NT2/D1 (cell line): ENCODE measurements at regions not wholly inside any gene's neighbourhood (a gene's known extent, or its start where the extent isn't known, plus 50 kb on each side); places are given as distances from the start of the nearest gene placed in this dataset.

Experiments used
- DNase-seq: peaks from one replicate; pipeline ENCODE4 v3.0.0-alpha.2; 2011; ENCODE audit warnings: low read depth, low spot score
- H3K27me3 ChIP-seq: 2 replicates; pipeline ENCODE4 v1.6.0; 2011; ENCODE audit warnings: mild to moderate bottlenecking; ENCODE audit not compliant: insufficient read length, insufficient read depth
- H3K36me3 ChIP-seq: 2 replicates; pipeline ENCODE4 v1.6.1; 2011; ENCODE audit warnings: mild to moderate bottlenecking, low read length, mixed read lengths; ENCODE audit not compliant: insufficient read depth, insufficient read length
- H3K4me1 ChIP-seq: 2 replicates; pipeline ENCODE4 v1.5.1; 2011; ENCODE audit not compliant: insufficient read depth, insufficient read length
- H3K4me3 ChIP-seq: 2 replicates; pipeline ENCODE4 v1.5.1; 2011; ENCODE audit warnings: low read depth; ENCODE audit not compliant: insufficient read length
- H3K9ac ChIP-seq: 2 replicates; pipeline ENCODE4 v1.6.0; 2011; ENCODE audit warnings: low read depth; ENCODE audit not compliant: insufficient read length
- H3K9me3 ChIP-seq: 2 replicates; pipeline ENCODE4 v1.5.1; 2011; ENCODE audit warnings: mild to moderate bottlenecking, low read length; ENCODE audit not compliant: insufficient read depth
- SUZ12 ChIP-seq: IDR thresholded peaks from 2 replicates; pipeline ENCODE4 v1.6.1; 2011; ENCODE audit not compliant: insufficient read length, insufficient read depth; ENCODE audit errors: extremely low read depth
- YY1 ChIP-seq: IDR thresholded peaks from 2 replicates; pipeline ENCODE4 v1.6.1; 2011; ENCODE audit not compliant: insufficient read length, insufficient read depth
- ZNF274 ChIP-seq: IDR thresholded peaks from 2 replicates; pipeline ENCODE4 v1.6.1; 2011; ENCODE audit warnings: mild to moderate bottlenecking, low read depth, low read length

- H3K4me3 ChIP-seq, result no peak overlapping the region
- TF ChIP-seq YY1 (no peak), SUZ12 (no peak), ZNF274 (no peak)
- no peak for DNase-seq
- H3K27me3 ChIP-seq, result no peaks in the 10 kb centered on the region
- H3K9me3 ChIP-seq, result no peaks in the 10 kb centered on the region
- H3K36me3 ChIP-seq, result no peaks in the 10 kb centered on the region
- no peaks in the 10 kb centered on the region for H3K4me1 ChIP-seq
- H3K9ac ChIP-seq, result no peak overlapping the region
Measured at GRCh38 chr3:164498917-164499316, 579.4 kb downstream of the SI start.

DNA sequence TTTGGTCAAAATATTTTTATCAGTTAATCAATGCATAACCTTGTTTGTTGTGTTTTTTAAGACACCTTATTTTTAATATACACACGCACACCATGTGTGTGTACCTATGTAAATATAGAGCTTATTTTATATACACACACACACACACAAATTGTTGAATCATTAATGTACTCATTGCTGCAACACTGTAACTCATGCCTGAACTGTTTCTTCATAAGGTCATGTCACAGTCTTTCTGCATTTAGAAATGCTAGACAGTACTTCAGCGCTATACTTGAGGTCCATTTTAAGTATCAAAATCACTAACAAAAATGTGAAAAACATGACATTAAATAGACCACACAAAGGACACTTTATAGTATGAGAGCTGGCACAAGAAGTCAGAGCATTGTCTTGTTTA lies 589.4 kb downstream of the SI start:
- H3K4me3 ChIP-seq, result no peak overlapping the region
- H3K4me1 ChIP-seq, result no peaks in the 10 kb centered on the region
- no peaks in the 10 kb centered on the region for H3K27me3 ChIP-seq
- no peak for DNase-seq
- no peaks in the 10 kb centered on the region for H3K36me3 ChIP-seq
- H3K9me3 ChIP-seq, result no peaks in the 10 kb centered on the region
- TF ChIP-seq YY1 (no peak), SUZ12 (no peak), ZNF274 (no peak)
- H3K9ac ChIP-seq, result no peak overlapping the region

DNA sequence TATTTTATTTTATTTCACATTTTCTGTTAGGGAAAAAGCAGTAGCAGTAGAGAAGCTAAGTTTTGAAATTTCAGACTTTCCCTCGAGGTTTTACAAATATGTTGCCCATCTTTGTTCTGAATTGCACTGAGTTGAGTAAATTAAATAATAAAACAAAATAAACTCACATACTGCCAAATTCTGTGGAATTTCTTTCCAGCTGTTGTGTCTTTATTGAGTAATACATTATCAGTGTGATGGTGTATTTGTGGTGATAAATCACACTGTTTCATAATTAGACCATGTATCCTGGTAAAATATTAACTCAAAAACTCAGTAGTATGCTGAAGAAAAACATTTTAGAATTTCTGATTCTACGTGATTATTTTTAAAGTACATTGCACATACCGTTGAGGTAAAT lies 592.1 kb downstream of the SI start:
- Histone ChIP-seq H3K36me3 (no peaks in the 10 kb centered on the region), H3K4me3 (no peak overlapping the region), H3K27me3 (no peaks in the 10 kb centered on the region), H3K9ac (no peak overlapping the region), H3K4me1 (no peaks in the 10 kb centered on the region), H3K9me3 (no peaks in the 10 kb centered on the region)
- TF ChIP-seq SUZ12 (no peak), YY1 (no peak), ZNF274 (no peak)
- DNase-seq, result no peak

GRCh38 chr3:164479978-164480377 lies 598.3 kb downstream of the SI start:
- Histone ChIP-seq H3K27me3 (no peaks in the 10 kb centered on the region), H3K4me1 (no peaks in the 10 kb centered on the region), H3K9ac (no peak overlapping the region), H3K4me3 (no peak overlapping the region), H3K36me3 (no peaks in the 10 kb centered on the region), H3K9me3 (no peaks in the 10 kb centered on the region)
- DNase-seq, result no peak
- TF ChIP-seq ZNF274, result no peak
- TF ChIP-seq SUZ12, result no peak
- TF ChIP-seq YY1, result no peak

DNA sequence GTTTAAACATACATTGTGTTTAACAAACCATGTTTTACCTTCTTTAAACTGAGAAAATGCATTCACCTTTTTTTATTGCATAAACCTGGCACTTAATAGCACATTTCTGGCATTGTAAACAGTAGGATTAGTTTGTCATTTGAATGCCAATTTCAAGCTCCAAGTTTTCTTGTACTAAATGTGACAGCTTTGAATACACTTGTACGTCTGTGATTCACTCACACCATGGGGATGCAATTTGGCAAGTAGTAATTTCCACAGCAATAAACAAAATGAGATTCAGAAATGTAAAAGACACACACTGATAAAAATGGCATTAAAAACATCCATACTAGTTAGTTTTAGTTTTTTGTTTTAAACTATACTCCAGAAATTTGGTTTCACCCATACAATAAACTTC lies 598.9 kb downstream of the SI start:
- Histone ChIP-seq H3K36me3 (no peaks in the 10 kb centered on the region), H3K9ac (no peak overlapping the region), H3K4me3 (no peak overlapping the region), H3K27me3 (no peaks in the 10 kb centered on the region), H3K9me3 (no peaks in the 10 kb centered on the region), H3K4me1 (no peaks in the 10 kb centered on the region)
- DNase-seq, result no peak
- TF ChIP-seq ZNF274, result no peak
- TF ChIP-seq SUZ12, result no peak
- no peak for TF ChIP-seq YY1

DNA sequence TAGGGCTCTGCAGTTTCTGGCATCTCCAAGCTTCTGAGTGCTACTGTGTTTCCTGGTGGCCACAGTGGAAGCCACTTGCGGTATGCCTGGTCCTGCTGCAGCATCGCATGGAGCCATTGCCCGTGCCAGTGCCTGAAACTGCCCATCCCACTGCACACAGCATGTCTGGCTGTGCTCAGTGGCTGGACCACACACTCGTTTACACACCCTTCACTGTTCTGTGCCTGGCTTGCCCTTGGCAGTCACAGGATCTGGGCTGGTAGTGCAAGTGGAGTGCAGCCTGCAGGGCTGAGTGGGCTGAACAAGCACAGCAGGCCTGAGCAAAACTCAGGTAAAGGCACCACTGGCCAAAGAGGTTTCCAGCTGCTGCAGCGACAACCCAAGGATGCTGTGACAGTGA lies 600.0 kb downstream of the SI start:
- no peak for DNase-seq
- Histone ChIP-seq H3K4me1 (no peaks in the 10 kb centered on the region), H3K36me3 (no peaks in the 10 kb centered on the region), H3K4me3 (no peak overlapping the region), H3K9me3 (no peaks in the 10 kb centered on the region), H3K27me3 (no peaks in the 10 kb centered on the region), H3K9ac (no peak overlapping the region)
- TF ChIP-seq ZNF274 (no peak), SUZ12 (no peak), YY1 (no peak)

- Histone ChIP-seq H3K4me1 (no peaks in the 10 kb centered on the region), H3K9ac (no peak overlapping the region)
Measured at GRCh38 chr3:164477403-164477802, 600.9 kb downstream of the SI start.

GRCh38 chr3:164476631-164477030 lies 601.7 kb downstream of the SI start:
- H3K4me1 ChIP-seq, result no peaks in the 10 kb centered on the region
- no peaks in the 10 kb centered on the region for H3K27me3 ChIP-seq
- DNase-seq, result no peak
- TF ChIP-seq YY1 (no peak), SUZ12 (no peak), ZNF274 (no peak)
- H3K9ac ChIP-seq, result no peak overlapping the region
- no peaks in the 10 kb centered on the region for H3K36me3 ChIP-seq
- H3K4me3 ChIP-seq, result no peak overlapping the region
- H3K9me3 ChIP-seq, result no peaks in the 10 kb centered on the region

More at GRCh38 chr3:164477403-164477802, 600.9 kb downstream of the SI start:
- no peaks in the 10 kb centered on the region for H3K36me3 ChIP-seq
- no peak for TF ChIP-seq ZNF274
- no peak for TF ChIP-seq SUZ12
- no peak for TF ChIP-seq YY1
- H3K4me3 ChIP-seq, result no peak overlapping the region
- H3K9me3 ChIP-seq, result no peaks in the 10 kb centered on the region
- no peaks in the 10 kb centered on the region for H3K27me3 ChIP-seq
- no peak for DNase-seq
